RWPE1 (cell line): ENCODE measurements at regions not wholly inside any gene's neighbourhood (a gene's known extent, or its start where the extent isn't known, plus 50 kb on each side); places are given as distances from the start of the nearest gene placed in this dataset.

Experiments
- CTCF ChIA-PET: fragments of 350-600 bp; sonication (Branson Sonifier 250); formaldehyde crosslinking; extraction: SDS; loops from one replicate; lab custom pipeline; 2021; lab: Yijun Ruan, JAX
- POLR2A ChIA-PET: fragments of 400-600 bp; formaldehyde crosslinking; extraction: SDS; loops from one replicate; lab custom pipeline; 2020; ENCODE audit warnings: antibody characterized with exemption; ENCODE audit not compliant: low non-redundant PET; lab: Yijun Ruan, JAX
- DNase-seq: peaks from one replicate; pipeline ENCODE4 v3.0.0; 2012; ENCODE audit warnings: low spot score
- H3K27ac ChIP-seq: fragments of 450-650 bp; 2 replicates; pipeline ENCODE4 v1.5.1; 2017
- TF ChIP-seq, protein P1 (sequence below): fragments of 450-650 bp; conservative IDR thresholded peaks from 2 replicates; pipeline ENCODE4 v1.5.1; 2017; ENCODE audit warnings: low read depth, mild to moderate bottlenecking

DNA sequence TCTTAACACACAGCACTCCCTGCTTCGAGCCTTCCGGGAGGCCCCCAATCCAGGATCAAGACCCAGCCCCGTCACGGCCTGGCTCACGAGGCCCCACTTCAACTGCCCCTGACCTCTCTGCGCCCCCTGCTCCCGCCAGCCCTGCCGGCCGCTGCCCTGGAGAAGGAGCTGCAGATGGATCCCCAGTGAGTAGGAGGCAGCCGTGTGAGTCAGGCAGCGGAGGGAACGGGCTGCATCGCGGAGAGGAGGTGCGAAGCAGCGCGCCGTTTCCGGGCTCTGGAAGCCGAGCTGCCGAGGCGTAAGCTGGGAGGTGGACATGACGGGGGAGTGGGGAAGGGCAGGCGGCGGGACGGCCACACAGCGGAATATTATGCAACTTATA is 133.4 kb downstream of the TPRA1 start:
- CTCF ChIA-PET, result interaction anchor here (0.5 to 1.1 kb wide), 5 partner anchors 88 to 704 kb away, joined by 3 to 6 read pairs (median 4); partner anchors contain the start of gene PLXNA1
- peak; percentile 79 for DNase-seq
- H3K27ac ChIP-seq, result peak overlapping the region; percentile 90

DNA sequence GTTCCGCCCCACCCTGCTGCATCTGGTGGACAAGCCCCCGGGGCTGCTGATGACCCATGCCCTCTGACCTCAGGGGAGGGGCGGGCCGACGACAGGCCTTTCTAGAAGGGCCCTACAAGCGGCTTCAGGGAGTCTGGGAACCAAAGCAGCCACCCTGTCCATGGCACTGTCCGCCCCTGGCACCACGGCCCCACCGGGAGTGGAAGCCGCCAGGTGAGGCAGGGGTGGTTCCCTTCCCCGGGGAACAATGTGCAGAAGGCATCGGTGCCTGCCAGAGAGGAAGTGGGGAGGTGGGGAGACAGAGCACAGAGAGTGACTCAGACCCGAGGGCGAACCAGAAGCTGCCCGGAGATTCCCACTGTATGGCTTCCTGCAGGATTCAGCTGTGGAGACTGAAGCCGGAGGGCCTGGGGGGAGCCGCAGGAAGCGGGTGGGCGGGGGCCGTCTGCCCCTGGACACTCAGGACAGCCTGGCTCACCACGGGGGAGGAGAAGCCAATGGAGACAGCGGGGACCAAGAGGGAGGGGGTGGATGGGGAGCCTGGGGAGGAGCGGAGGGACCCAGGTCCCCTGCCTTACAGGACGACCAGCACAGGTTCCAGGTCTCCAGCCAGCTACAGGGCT is 134.0 kb downstream of the TPRA1 start:
- TF ChIP-seq, protein P1, sequence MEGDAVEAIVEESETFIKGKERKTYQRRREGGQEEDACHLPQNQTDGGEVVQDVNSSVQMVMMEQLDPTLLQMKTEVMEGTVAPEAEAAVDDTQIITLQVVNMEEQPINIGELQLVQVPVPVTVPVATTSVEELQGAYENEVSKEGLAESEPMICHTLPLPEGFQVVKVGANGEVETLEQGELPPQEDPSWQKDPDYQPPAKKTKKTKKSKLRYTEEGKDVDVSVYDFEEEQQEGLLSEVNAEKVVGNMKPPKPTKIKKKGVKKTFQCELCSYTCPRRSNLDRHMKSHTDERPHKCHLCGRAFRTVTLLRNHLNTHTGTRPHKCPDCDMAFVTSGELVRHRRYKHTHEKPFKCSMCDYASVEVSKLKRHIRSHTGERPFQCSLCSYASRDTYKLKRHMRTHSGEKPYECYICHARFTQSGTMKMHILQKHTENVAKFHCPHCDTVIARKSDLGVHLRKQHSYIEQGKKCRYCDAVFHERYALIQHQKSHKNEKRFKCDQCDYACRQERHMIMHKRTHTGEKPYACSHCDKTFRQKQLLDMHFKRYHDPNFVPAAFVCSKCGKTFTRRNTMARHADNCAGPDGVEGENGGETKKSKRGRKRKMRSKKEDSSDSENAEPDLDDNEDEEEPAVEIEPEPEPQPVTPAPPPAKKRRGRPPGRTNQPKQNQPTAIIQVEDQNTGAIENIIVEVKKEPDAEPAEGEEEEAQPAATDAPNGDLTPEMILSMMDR, result no peak
- ChIA-PET POLR2A (interaction anchor here (0.7 to 1.3 kb wide), 2 partner anchors 17 to 182 kb away, joined by 3 read pairs; no protein-coding TSS in a partner anchor), CTCF (interaction anchor here (0.5 to 1.5 kb wide), 7 partner anchors 10 to 703 kb away, joined by 3 to 6 read pairs (median 4); partner anchors contain the start of gene PLXNA1)
- DNase-seq, result peak; percentile 87
- peak overlapping the region; percentile 90 for H3K27ac ChIP-seq

More for the DNA sequence above, 133.4 kb downstream of the TPRA1 start:
- TF ChIP-seq, protein P1, result no peak
- POLR2A ChIA-PET, result interaction anchor here (0.6 to 1.3 kb wide), 3 partner anchors 16 to 995 kb away, joined by 3 to 4 read pairs (median 3); no protein-coding TSS in a partner anchor

DNA sequence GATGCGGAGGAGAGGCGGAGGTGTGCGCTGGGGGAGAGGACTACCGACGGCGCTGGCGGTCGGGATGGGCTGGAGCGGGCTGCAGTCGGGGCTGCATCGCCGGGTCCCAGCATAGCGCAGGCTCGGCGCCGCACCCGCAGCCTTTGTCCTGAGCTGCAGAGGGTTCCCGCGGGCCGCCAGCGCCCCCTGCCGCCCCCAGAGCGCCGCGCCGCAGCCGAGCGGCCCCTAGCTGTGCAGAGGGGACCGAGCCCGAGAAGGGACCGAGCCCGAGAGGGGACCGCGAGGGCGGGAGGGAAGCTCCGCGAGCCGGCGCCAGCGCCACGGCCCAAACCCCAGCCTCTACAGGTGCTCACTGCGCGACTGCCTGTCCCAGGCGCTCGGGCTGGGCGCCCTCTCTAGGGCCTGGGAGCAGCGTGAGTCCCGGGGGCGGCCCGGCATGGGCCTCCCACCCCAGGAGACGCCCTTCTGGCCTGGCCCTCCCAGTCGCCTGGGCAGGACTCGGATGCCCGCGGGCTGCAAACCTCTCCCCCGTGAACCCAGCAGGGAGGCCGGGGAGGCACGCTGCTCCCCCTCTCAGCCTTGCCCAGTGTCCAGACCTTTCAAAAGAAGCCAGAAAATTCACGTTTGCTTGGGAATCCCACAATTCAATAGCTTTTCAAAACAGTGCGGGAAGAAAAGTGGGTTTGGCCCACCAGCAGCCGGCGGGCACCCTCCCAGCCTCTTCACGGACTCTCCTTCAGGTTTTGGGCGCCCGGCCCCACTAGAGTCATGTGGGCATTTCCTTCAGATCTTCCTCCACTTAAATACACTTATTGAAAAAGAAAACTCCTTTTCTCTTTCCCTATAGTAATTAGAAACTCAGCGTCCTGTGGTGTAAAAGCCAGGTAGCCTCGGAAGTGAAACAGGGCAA is 134.7 kb downstream of the TPRA1 start:
- H3K27ac ChIP-seq, result peak overlapping the region; percentile 90
- ChIA-PET POLR2A (interaction anchor here (1.3 kb wide), 1 partner anchor 17 kb away, joined by 3 read pairs; no protein-coding TSS in a partner anchor), CTCF (interaction anchor here (0.5 to 1.5 kb wide), 18 partner anchors 9 to 1797 kb away, joined by 3 to 6 read pairs (median 4); no protein-coding TSS in a partner anchor)
- TF ChIP-seq, protein P1, result peak; percentile 94
- peak; percentile 84 for DNase-seq

DNA sequence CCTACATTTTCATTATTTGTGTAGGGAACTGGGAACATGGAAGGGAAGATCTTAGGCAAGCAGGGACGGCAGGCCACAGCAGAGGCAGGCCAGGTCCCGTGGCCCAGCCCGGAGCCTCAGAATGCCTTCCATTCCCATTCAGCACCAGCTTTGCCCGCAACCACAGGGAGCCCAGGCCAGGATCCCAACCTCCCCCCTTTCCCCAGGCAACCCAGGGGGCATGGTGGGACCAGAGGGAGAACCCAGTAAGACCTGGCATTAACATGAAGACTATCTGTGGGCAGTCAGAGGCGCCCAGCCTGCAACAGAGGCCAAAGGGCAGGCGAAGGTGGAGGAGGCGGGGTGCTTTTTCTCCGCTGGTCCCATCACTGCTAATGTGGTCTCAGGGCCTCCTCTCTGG is 135.6 kb downstream of the TPRA1 start:
- TF ChIP-seq, protein P1, result no peak
- peak overlapping the region; percentile 90; the same call in 1 of the 2 replicates for H3K27ac ChIP-seq
- DNase-seq, result no peak
- ChIA-PET CTCF (interaction anchor here (0.5 to 1.5 kb wide), 11 partner anchors 8 to 1796 kb away, joined by 3 to 6 read pairs (median 3); no protein-coding TSS in a partner anchor), POLR2A (no interaction called here)

DNA sequence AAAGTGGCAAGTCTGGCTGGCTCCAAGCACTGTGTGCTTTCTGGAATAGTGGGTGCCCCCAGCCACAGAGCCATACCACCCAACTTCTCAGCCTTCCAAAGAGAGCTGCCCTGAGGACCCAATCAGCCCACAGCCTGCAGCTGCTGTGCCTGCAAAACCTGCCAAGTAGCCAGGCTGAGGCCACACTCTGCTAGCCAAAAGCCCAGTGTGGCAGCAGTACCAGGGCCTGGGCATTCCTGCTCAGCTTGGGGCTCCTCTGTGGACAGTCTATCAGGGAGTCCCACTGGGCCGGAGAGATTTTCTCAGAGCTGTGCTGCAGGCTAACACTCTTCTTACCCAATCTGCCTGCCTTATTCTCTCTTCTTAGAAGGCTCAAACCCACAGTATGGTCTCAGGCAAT is 136.5 kb downstream of the TPRA1 start:
- H3K27ac ChIP-seq, result no peak overlapping the region
- ChIA-PET POLR2A (no interaction called here), CTCF (interaction anchor here (0.7 to 0.9 kb wide), 2 partner anchors 44 to 150 kb away, joined by 3 to 4 read pairs; no protein-coding TSS in a partner anchor)
- DNase-seq, result no peak
- TF ChIP-seq, protein P1, result no peak
